PC-9 (cell line): ENCODE measurements at regions not wholly inside any gene's neighbourhood (a gene's known extent, or its start where the extent isn't known, plus 50 kb on each side); places are given as distances from the start of the nearest gene placed in this dataset.

Source experiments
- BruUV-seq: library from RNA; stranded (reverse); fragments of 400-500 nt; replicated peaks from 2 replicates; lab custom pipeline; 2021; lab: Mats Ljungman, UMichigan
- CTCF ChIA-PET: fragments of 300-600 bp; sonication (Branson Sonifier 250); formaldehyde crosslinking; loops from one replicate; lab custom pipeline; 2022; ENCODE audit warnings: antibody characterized with exemption; lab: Charles Lee
- POLR2A ChIA-PET: fragments of 300-600 bp; sonication (Branson Sonifier 250); formaldehyde crosslinking; loops from one replicate; lab custom pipeline; 2022; ENCODE audit warnings: antibody characterized with exemption; ENCODE audit not compliant: unreplicated experiment; lab: Charles Lee
- DNase-seq, 2 experiments: peaks; one replicate each; pipeline versions ENCODE4 v3.0.0 to v3.0.0-alpha.2; 2015 to 2022; ENCODE audit warnings: mixed read lengths in 1 of 2
- H2AFZ ChIP-seq: fragments of 200-600 bp; sonication (generic); 2 replicates; pipeline ENCODE4 v1.8.1; 2017; ENCODE audit warnings: antibody characterized with exemption
- H3F3A ChIP-seq: fragments of 200-600 bp; sonication (generic); 2 replicates; pipeline ENCODE4 v1.8.1; 2017; ENCODE audit warnings: antibody characterized with exemption, mild to moderate bottlenecking, low read depth; ENCODE audit not compliant: insufficient read depth
- H3K27ac ChIP-seq: fragments of 200-600 bp; sonication (generic); 2 replicates; pipeline ENCODE4 v1.6.1; 2016; ENCODE audit warnings: mixed run types
- H3K27me3 ChIP-seq: fragments of 200-600 bp; sonication (generic); 2 replicates; pipeline ENCODE4 v1.6.1; 2016; ENCODE audit warnings: low read depth, mixed run types; ENCODE audit not compliant: insufficient read depth
- H3K36me3 ChIP-seq: fragments of 200-600 bp; sonication (generic); 2 replicates; pipeline ENCODE4 v1.6.1; 2016; ENCODE audit warnings: low read depth, mixed run types
- H3K4me1 ChIP-seq: fragments of 200-600 bp; sonication (generic); replicated peaks from 2 replicates; pipeline ENCODE4 v1.6.1; 2016; ENCODE audit warnings: mixed run types; ENCODE audit not compliant: insufficient read depth
- H3K4me2 ChIP-seq: fragments of 200-600 bp; sonication (generic); 2 replicates; pipeline ENCODE4 v1.6.1; 2017; ENCODE audit warnings: mixed run types
- H3K4me3 ChIP-seq: fragments of 200-600 bp; sonication (generic); 2 replicates; pipeline ENCODE4 v1.6.1; 2016; ENCODE audit warnings: mixed run types
- H3K79me2 ChIP-seq: fragments of 200-600 bp; sonication (generic); 2 replicates; pipeline ENCODE4 v1.6.1; 2017; ENCODE audit warnings: low read depth, mixed run types
- H3K9me2 ChIP-seq: fragments of 200-600 bp; sonication (generic); 2 replicates; pipeline ENCODE4 v1.8.1; 2017; ENCODE audit warnings: mild to moderate bottlenecking; ENCODE audit not compliant: insufficient read depth
- H3K9me3 ChIP-seq: fragments of 200-600 bp; sonication (generic); 2 replicates; pipeline ENCODE4 v1.8.1; 2016; ENCODE audit warnings: low read depth; ENCODE audit not compliant: insufficient read depth
- H4K20me1 ChIP-seq: fragments of 200-600 bp; sonication (generic); 2 replicates; pipeline ENCODE4 v1.8.1; 2017; ENCODE audit not compliant: insufficient read depth
- CTCF ChIP-seq: fragments of 200-600 bp; sonication (generic); conservative IDR thresholded peaks from 2 replicates; pipeline ENCODE4 v1.6.1; 2017; ENCODE audit warnings: mixed run types, antibody characterized with exemption, mild to moderate bottlenecking, moderate library complexity
- EZH2 ChIP-seq: fragments of 200-600 bp; sonication (generic); IDR thresholded peaks from 2 replicates; pipeline ENCODE4 v1.8.0; 2017; ENCODE audit warnings: antibody characterized with exemption, low read depth
- intact Hi-C: fragments of 100-400 bp; cut with micrococcal nuclease; formaldehyde crosslinking; loops from one replicate; pipeline ENCODE4 v1.10.0; 2022; ENCODE audit not compliant: unreplicated experiment

- H3F3A ChIP-seq: no peaks in the 10 kb centered on the region
- H3K4me1 ChIP-seq: peaks cover 30% of the 10 kb centered on the region
- H3K27me3 ChIP-seq: no peaks in the 10 kb centered on the region
- H4K20me1 ChIP-seq: no peaks in the 10 kb centered on the region
- ChIA-PET CTCF (no interaction called here), POLR2A (interaction anchor here (0.7 kb wide), 2 partner anchors 27 to 200 kb away, joined by 4 to 7 read pairs; no protein-coding TSS in a partner anchor)
- H3K27ac ChIP-seq: peak overlapping the region; percentile 38
- DNase-seq: peak in 1 of 2 experiments; percentile 54
- intact Hi-C loops: loop anchor here (1.0 kb wide), 2 partner anchors 27 to 34 kb away; no protein-coding TSS in a partner anchor
- no peaks in the 10 kb centered on the region for H3K79me2 ChIP-seq
- H3K9me3 ChIP-seq: no peaks in the 10 kb centered on the region
- H2AFZ ChIP-seq: no peak overlapping the region
- H3K36me3 ChIP-seq: no peaks in the 10 kb centered on the region
- H3K9me2 ChIP-seq: no peaks in the 10 kb centered on the region
- no TSS peak for BruUV-seq
- H3K4me2 ChIP-seq: peak overlapping the region; percentile 51
- H3K4me3 ChIP-seq: peak overlapping the region; percentile 7; the same call in 1 of the 2 replicates
- TF ChIP-seq EZH2: no peak
Measured at GRCh38 chr13:106117640-106118039, 417.8 kb downstream of the EFNB2 start.

DNA sequence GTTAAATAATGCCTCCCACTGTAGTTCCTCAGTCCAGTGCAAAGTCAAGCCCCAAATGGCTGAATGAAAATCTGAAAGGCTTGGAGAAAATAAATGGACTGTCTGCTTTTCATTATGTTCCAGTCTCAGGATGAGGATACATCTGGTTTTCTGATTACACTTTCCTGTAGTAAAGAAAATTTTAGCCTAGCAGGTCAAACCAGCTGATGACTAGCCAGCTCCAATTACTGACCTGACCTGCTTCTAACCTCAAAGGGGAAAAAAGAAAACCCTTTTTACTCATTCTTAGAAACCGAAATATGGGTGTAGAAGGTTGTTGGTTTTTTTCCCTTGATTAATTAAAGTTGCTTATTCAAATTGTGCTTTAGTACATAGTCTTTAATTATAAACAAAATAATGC lies 418.4 kb downstream of the EFNB2 start:
- H3K4me2 ChIP-seq: peak overlapping the region; percentile 51
- POLR2A ChIA-PET: interaction anchor here (0.6 to 0.8 kb wide), 2 partner anchors 201 to 744 kb away, joined by 4 to 10 read pairs; no protein-coding TSS in a partner anchor

GRCh38 chr13:106115081-106115480 lies 420.4 kb downstream of the EFNB2 start:
- H2AFZ ChIP-seq: no peak overlapping the region
- no peaks in the 10 kb centered on the region for H3K79me2 ChIP-seq
- H3K27me3 ChIP-seq: no peaks in the 10 kb centered on the region
- H3K4me2 ChIP-seq: no peak overlapping the region
- no peak overlapping the region for H3K4me3 ChIP-seq
- H3K27ac ChIP-seq: no peak overlapping the region
- TF ChIP-seq EZH2 (no peak), CTCF (no peak)
- no peaks in the 10 kb centered on the region for H3K9me2 ChIP-seq
- intact Hi-C loops: no loop called here
- no peaks in the 10 kb centered on the region for H3F3A ChIP-seq
- no peak for DNase-seq
- ChIA-PET CTCF (no interaction called here), POLR2A (no interaction called here)
- no TSS peak for BruUV-seq
- H3K9me3 ChIP-seq: no peaks in the 10 kb centered on the region
- H3K4me1 ChIP-seq: peaks cover 21% of the 10 kb centered on the region
- H3K36me3 ChIP-seq: no peaks in the 10 kb centered on the region
- no peaks in the 10 kb centered on the region for H4K20me1 ChIP-seq

More for the DNA sequence above, 418.4 kb downstream of the EFNB2 start:
- BruUV-seq: no TSS peak
- Histone ChIP-seq H3K27me3 (no peaks in the 10 kb centered on the region), H3K36me3 (no peaks in the 10 kb centered on the region), H3K79me2 (no peaks in the 10 kb centered on the region), H3K9me3 (no peaks in the 10 kb centered on the region), H3K27ac (peak overlapping the region; percentile 38), H3K4me1 (peaks cover 30% of the 10 kb centered on the region), H3K4me3 (peak overlapping the region; percentile 7; the same call in 1 of the 2 replicates), H3F3A (no peaks in the 10 kb centered on the region), H2AFZ (no peak overlapping the region; the same call in 1 of the 2 replicates), H3K9me2 (no peaks in the 10 kb centered on the region), H4K20me1 (no peaks in the 10 kb centered on the region)
- CTCF ChIA-PET: no interaction called here
- DNase-seq: peak in 1 of 2 experiments; percentile 69
- intact Hi-C loops: loop anchor here (1.0 kb wide), 2 partner anchors 27 to 34 kb away; no protein-coding TSS in a partner anchor
- TF ChIP-seq CTCF (no peak), EZH2 (no peak)
